GM18511 (cell line): ENCODE measurements at regions not wholly inside any gene's neighbourhood (a gene's known extent, or its start where the extent isn't known, plus 50 kb on each side); places are given as distances from the start of the nearest gene placed in this dataset.
"Not testable (repeated sequence)": the region's sequence is repeated elsewhere in the genome, so short reads cannot be mapped to it uniquely, and the experiment has no call there.

Source experiments
- ATAC-seq: cut with Tn5 transposase; IDR thresholded peaks from one replicate; pipeline ENCODE4 v1.9.1; 2021; ENCODE audit warnings: mild to moderate bottlenecking, moderate library complexity; ENCODE audit not compliant: unreplicated experiment

- no peak for ATAC-seq
Observed at GRCh38 chr4:160009656-160010493, 907.0 kb downstream of the RAPGEF2 start.

DNA sequence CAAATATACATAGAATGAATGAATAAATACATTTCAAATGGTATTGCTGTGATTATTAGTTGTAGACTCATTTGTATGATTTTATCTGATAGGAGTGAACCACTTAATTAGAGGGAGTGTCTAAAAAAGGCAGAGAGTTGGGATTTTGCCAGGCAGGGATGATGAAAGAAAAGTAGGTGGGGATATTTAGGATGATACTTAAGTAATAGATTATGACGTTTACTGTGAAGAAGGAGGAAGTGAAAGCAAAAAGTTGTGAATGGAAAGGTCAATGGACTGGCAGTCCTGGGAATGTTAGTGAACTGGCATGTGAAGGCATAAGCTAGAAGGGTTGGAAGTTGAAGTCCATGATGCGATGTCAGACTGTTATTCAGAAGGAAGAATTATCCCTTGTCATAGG is 917.1 kb downstream of the RAPGEF2 start:
- no peak for ATAC-seq

DNA sequence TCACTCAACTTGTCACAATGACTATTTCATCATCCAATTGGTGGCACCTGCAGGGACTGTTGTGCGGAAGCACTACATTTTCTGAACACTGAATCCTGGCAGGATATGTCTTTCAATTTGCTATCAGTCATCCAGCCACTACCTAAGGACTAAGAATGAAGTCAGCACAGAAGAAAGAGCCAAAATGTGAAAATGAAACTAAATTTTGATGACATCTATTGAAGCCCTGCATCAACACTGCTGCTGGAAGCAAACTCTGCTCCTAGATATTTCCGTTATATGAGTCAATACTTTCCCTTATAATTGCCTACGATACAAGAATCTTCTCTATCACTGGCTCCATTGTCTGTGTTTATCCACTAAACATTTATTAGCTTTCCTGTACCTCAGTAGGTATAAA is 917.9 kb downstream of the RAPGEF2 start:
- no peak for ATAC-seq

GRCh38 chr4:160021870-160022269 is 919.0 kb downstream of the RAPGEF2 start:
- ATAC-seq = no peak

DNA sequence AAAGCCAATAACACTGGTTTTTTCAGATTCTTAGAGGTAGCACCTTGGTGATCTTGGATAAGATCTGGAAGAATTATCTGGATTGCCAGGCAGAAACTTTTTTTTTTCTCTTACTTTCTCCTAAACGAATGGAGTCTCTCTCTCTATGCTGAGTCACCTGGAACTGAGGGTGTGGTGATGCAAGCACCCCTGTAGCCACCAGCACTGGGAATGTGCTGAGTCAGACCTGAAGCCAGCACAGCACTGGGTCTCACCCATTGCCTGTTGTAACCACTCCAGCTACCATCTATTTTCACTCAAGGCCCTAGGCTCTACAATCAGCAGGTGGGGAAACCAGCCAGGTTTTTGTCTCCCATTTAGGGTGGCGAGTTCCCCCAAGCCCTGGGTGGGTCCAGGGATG is 923.8 kb downstream of the RAPGEF2 start:
- ATAC-seq = no peak

DNA sequence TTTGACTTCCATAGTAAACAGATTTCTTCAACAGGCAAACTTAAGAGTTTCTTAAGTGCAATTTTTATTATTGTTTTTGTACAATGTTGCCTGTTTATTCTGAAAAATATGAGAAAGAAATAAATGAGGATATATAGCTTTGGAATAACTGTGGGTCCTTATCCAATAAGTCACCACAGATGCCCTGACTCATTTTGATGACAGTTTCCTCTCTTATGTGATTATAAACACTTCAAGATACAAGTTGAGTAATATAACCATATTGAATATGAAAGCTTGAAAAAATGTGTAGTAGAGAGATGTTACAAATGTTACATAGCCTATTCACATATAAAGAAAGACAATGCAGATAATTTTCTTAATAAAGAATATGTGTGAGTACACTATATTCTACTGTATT is 931.6 kb downstream of the RAPGEF2 start:
- no peak for ATAC-seq

DNA sequence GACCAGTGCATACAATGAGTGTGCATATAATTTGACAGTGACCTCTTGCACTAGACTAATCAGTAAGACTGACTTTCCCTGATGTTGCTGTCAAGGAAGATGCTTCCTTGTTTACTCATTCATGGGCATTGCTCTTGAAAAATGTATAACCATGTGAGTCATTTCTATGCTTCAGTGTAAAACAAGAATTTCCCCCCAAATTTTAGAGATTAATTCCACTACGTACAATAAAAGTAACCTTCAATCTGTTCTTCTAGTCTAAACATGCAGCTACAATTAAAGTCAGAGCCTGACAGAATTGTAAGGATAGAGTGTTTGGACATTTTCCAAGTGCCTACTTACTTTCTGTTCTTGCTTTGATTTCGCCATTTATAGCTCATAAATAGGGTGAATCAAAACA is 935.7 kb downstream of the RAPGEF2 start:
- no peak for ATAC-seq

DNA sequence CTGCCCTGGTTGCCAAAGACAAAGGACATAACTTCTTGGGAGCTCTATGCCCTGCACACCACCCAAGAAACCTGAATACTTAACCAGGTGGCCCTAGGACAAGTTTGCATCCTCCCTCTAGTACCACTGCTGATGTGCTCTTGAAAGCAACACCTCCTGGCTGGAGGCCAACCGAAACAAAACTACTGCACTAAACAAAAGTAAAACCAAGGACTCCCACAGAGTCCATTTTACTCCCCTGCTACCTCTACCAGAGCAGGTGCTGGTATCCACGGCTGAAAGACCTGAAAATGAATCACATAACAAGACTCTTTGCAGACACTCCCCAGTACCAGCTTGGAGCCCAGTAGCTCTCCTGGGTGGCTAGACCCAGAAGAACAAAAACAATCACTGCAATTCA is 941.8 kb downstream of the RAPGEF2 start:
- no peak for ATAC-seq

GRCh38 chr4:160082432-160083207 is 979.7 kb downstream of the RAPGEF2 start:
- ATAC-seq = no peak

DNA sequence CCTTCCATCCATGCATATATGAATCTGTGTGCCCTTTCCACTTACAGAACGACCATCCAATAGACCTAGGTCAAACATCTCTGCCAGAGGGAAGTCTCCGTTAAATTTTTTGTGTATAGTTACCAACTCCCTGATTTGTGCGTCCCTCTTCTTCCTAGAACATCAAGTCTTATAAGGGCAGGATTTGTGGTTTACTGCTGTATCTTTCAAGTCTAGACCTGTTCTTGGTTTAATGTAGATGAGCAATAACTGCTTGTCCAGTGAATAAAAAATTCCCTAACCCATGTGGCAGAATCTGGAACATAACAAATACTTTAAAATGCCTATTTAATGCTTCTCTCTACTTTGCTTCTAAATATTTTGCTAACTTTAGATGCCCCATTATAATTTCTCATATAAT is 988.8 kb downstream of the RAPGEF2 start:
- no peak for ATAC-seq

DNA sequence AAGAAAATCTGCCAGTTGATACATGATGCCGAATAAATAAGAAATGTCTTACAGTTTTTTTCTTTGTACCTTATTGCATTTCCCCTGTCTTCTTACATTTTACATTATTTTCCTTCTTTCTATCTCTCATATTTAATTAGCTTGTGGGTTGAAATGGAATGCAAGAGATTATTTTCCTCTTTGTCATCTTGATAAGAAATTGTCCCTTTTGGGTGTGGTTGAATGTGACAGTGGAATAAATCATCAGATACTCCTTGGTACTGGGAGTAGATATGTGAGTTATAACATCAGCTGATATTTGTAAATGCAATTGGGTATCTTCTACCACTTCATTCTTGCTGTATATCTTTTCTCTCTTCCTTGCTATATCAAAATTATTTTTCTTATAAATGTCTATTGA is 997.4 kb downstream of the RAPGEF2 start:
- no peak for ATAC-seq

GRCh38 chr4:160110891-160111290 is 1008.0 kb downstream of the RAPGEF2 start:
- ATAC-seq = no peak

DNA sequence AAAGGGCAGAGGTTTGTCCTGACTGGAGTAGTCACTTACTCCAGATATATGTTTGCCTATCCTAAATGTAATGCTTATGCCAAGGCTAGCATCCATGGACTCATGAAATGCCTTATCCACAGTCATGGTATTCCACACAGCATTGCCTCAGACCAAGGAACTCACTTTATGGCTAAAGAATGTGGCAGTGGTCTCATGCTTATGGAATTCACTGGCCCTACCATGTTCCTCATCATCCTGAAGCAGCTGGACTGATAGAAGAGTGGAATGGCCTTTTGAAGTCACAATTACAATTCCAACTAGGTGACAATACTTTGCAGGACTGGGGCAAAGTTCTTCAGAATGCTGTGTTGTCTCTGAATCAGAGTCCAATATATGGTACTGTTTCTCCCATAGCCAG is 1014.8 kb downstream of the RAPGEF2 start:
- no peak for ATAC-seq

DNA sequence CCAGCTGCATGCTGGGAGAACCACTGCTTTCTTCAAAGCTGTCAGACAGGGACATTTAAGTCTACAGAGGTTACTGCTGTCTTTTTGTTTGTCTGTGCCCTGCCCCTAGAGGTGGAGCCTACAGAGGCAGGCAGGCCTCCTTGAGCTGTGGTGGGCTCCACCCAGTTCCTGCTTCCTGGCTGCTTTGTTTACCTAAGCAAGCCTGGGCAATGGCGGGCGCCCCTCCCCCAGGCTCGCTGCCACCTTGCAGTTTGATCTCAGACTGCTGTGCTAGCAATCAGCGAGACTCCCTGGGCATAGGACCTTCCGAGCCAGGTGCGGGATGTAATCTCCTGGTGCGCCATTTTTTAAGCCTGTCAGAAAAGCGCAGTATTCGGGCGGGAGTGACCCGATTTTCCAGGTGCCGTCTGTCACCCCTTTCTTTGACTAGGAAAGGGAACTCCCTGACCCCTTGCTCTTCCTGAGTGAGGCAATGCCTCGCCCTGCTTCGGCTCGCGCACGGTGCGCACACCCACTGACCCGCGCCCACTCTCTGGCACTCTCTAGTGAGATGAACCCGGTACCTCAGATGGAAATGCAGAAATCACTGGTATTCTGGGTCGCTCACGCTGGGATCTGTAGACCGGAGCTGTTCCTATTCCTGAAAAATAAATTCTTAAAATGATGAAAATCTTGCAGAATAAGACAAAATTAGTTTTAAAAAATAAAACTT is 1022.9 kb downstream of the RAPGEF2 start:
- not testable (repeated sequence) for ATAC-seq

- ATAC-seq = no peak
Observed at GRCh38 chr4:160127211-160127610, 1024.3 kb downstream of the RAPGEF2 start.

DNA sequence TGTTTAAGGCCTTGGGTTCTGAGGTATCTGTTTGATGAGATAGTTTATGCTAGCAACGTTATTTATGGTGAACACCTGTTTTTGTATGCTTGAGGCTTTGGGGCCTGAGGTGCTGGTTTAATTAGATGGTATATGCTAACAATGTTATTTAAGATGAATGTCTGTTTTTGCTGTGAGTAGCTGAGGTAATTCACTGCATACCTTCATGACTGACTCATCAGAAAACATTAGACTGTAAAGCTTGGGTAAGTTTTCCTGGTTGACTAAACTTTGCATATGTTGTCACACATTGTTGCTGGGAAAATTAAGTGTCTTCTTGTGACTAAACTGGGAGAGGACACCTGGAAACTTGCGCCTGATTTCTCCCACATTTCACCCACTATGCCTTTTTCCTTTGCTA is 1026.6 kb downstream of the RAPGEF2 start:
- ATAC-seq = no peak

GRCh38 chr4:160136021-160136420 is 1033.1 kb downstream of the RAPGEF2 start:
- ATAC-seq = no peak

DNA sequence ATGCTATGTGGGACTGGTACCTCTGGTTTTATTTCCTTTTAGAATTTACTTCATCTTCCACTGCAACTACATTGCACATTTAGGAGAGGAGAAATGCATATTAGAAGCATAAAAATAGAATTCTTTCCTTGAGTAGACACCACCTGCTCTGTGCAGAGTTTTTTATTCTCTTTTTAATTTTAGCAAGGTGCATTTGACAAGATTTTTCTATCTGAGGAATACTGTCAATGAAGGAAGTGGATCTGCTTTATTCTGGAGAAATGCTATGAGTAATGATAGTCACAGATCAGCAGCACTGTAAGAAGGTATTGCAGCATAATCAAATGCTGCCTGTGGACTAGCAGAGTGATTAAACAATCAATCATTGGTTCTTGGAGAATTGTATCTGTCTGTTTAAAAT is 1038.3 kb downstream of the RAPGEF2 start:
- no peak for ATAC-seq

DNA sequence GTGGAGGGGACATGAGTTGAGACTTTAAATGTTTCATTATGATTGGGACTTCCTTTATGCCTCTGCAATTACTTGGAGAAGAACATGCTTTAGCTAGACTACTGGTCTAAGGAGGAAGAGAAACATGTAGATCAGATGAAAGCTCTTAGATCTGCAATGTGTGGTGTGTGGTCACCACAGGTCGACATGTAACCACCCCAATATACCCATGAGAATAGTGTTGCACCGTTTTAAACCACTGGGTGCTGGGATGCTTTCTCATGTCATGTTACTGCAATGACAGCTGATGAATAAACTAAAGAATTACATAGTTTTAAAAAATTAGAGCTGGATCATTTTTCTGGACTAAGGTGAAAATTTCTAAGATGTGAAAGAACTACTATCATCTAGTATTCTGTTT is 1039.7 kb downstream of the RAPGEF2 start:
- peak; percentile 98 for ATAC-seq

- no peak for ATAC-seq
Observed at GRCh38 chr4:160143574-160143973, 1040.7 kb downstream of the RAPGEF2 start.

DNA sequence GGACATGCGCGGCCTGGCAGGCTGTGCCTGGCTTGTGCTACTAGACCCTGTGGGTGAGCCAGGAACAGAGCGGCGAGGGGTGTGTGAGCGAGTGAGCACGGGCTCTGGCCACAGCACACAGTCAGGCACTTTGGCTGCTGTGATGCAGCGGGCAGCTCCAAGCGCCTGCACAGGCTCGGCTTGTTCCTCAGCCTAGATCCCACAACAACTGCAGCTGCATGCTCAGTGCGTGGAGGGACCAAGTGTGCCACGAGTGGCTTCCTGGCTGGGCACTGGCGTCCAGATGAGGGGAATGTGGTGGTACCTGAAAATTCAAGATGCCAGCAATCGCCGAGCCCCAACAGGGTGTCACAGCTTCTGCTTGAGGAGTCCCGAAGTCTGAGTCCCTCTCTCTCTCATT is 1056.6 kb downstream of the RAPGEF2 start:
- ATAC-seq = no peak

- ATAC-seq = no peak
Observed at GRCh38 chr4:160161026-160161425, 1058.1 kb downstream of the RAPGEF2 start.
